Esophagus muscularis mucosa (tissue), 4 donors: ENCODE measurements at regions not wholly inside any gene's neighbourhood (a gene's known extent, or its start where the extent isn't known, plus 50 kb on each side); places are given as distances from the start of the nearest gene placed in this dataset.

Experiments
- EP300 ChIP-seq: sonication (generic); formaldehyde crosslinking; IDR thresholded peaks from one replicate; pipeline ENCODE4 v1.6.1; 2017; ENCODE audit warnings: antibody characterized with exemption
- POLR2A ChIP-seq: fragments of 450-650 bp; IDR thresholded peaks from one replicate; pipeline ENCODE4 v1.6.1; 2017; ENCODE audit warnings: antibody characterized with exemption, moderate library complexity, mild to moderate bottlenecking, low read depth
- POLR2AphosphoS5 ChIP-seq, 2 donors: sonication (generic); formaldehyde crosslinking; IDR thresholded peaks; one replicate each; pipeline ENCODE4 v1.6.1; 2017; ENCODE audit warnings: antibody characterized with exemption in 2 of 2
- TF ChIP-seq, protein P1 (sequence below), 3 experiments: fragments of 200-600 bp in 2 of 3; fragments of 450-650 bp in 1 of 3; sonication (generic) in 2 of 3; IDR thresholded peaks; one replicate each; pipeline ENCODE4 v1.5.1; 2017 to 2019; ENCODE audit warnings: antibody characterized with exemption in 3 of 3, mild to moderate bottlenecking in 2 of 3, moderate library complexity in 1 of 3

DNA sequence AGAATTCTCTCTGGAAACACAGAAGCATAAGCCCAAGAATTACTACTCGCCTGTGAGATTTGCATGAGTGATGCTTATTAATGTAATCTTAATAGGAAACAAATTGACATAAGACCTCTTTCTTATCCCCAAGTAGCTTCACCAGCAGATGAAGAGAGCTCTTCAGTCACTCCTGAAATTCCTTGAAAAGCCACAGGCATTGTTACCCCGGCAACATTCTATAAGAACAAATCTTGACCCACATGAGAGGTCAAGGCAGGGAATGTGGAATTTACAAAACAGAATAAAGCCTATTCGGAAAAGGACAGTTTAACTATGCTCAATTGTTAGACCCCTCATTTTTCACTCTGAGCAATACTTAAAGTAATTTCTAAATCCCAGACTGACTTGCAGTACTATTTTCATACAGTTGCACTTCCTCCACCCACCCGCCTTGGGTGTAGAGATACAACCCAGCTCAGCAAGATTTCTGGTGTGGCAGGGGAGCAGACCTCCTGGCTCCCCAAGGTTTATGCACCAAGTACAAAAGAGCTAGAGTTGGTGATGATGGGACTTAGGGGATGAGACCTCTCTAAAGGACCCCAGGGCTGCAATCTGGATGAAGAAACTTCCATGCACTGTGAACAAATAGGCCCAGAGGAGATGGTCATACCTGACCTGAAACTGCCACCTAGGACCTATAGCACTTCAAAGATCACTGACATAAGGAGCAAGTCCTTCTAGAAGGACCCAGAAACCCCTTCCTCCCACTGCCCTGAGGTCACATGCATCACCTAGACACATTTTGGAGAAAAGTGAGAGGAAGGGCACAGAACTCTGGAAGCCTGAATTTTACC, 242.1 kb downstream of the ZNF608 start:
- TF ChIP-seq, protein P1, sequence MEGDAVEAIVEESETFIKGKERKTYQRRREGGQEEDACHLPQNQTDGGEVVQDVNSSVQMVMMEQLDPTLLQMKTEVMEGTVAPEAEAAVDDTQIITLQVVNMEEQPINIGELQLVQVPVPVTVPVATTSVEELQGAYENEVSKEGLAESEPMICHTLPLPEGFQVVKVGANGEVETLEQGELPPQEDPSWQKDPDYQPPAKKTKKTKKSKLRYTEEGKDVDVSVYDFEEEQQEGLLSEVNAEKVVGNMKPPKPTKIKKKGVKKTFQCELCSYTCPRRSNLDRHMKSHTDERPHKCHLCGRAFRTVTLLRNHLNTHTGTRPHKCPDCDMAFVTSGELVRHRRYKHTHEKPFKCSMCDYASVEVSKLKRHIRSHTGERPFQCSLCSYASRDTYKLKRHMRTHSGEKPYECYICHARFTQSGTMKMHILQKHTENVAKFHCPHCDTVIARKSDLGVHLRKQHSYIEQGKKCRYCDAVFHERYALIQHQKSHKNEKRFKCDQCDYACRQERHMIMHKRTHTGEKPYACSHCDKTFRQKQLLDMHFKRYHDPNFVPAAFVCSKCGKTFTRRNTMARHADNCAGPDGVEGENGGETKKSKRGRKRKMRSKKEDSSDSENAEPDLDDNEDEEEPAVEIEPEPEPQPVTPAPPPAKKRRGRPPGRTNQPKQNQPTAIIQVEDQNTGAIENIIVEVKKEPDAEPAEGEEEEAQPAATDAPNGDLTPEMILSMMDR (IDR thresholded peaks at IDR 0.05): no peak
- TF ChIP-seq POLR2A (no peak), EP300 (no peak), POLR2AphosphoS5 (IDR thresholded peaks at IDR 0.05) (no peak)
